ENCODE measurements at regions not wholly inside any gene's neighbourhood (a gene's known extent, or its start where the extent isn't known, plus 50 kb on each side); places are given as distances from the start of the nearest gene placed in this dataset.

- CTCF ChIA-PET, result no interaction called here
- no peak overlapping the region for H2AFZ ChIP-seq (replicated peaks; ENCODE audit: low read length, poor library complexity)
- dilution Hi-C loops (cut with HindIII; ENCODE audit: low sequenced_read_pairs, unreplicated experiment), result no loop called here
These were observed 120.6 kb downstream of the SLITRK1 start for GRCh38 chr13:83761631-83762030.

More at GRCh38 chr13:83761631-83762030, 120.6 kb downstream of the SLITRK1 start:
- Histone ChIP-seq H2BK5ac (ENCODE audit: low read depth, low read length, poor library complexity, severe bottlenecking) (no peak overlapping the region), H3K9ac (ENCODE audit: low read depth, low read length) (no peak overlapping the region), H2BK20ac (ENCODE audit: low read depth, low read length) (no peak overlapping the region), H3K9me3 (ENCODE audit: control insufficient read depth, insufficient read depth, low read length) (no peaks in the 10 kb centered on the region), H3K56ac (ENCODE audit: extremely low read depth, insufficient read depth, low read length) (no peak overlapping the region), H3K14ac (replicated peaks; ENCODE audit: low read depth, low read length) (no peak overlapping the region), H3K27me3 (ENCODE audit: control insufficient read depth, insufficient read depth, low read length) (no peaks in the 10 kb centered on the region), H3K18ac (ENCODE audit: low read depth, low read length) (no peak overlapping the region), H3K23ac (ENCODE audit: low read depth, low read length) (no peak overlapping the region), H2BK15ac (ENCODE audit: low read depth, low read length) (no peak overlapping the region), H3K4me3 (ENCODE audit: insufficient read depth, low read depth, low read length) (no peak overlapping the region), H3K4ac (ENCODE audit: low read depth, low read length) (no peak overlapping the region), H4K5ac (ENCODE audit: low read depth, low read length) (no peak overlapping the region), H3K4me1 (ENCODE audit: control insufficient read depth, insufficient read depth, low read length) (no peaks in the 10 kb centered on the region), H4K20me1 (ENCODE audit: insufficient read depth, low read length) (no peaks in the 10 kb centered on the region), H3K4me2 (ENCODE audit: low read depth, low read length) (no peak overlapping the region), H3K79me1 (ENCODE audit: low read depth in 1 of 2, low read length in 2 of 2) (no peaks in the 10 kb centered on the region), H2AK9ac (replicated peaks; ENCODE audit: low read depth, low read length, poor library complexity) (no peak overlapping the region), H2BK120ac (ENCODE audit: low read depth, low read length) (no peak overlapping the region), H4K91ac (ENCODE audit: insufficient read depth, low read depth, low read length) (no peak overlapping the region), H3K36me3 (ENCODE audit: control insufficient read depth, insufficient read depth, low read length) (no peaks in the 10 kb centered on the region), H2AK5ac (ENCODE audit: low read depth, low read length) (no peak overlapping the region), H4K8ac (ENCODE audit: low read depth in 2 of 2, low read length in 2 of 2) (no peak overlapping the region), H3K27ac (ENCODE audit: insufficient read depth, low read length) (no peak overlapping the region), H3K9me1 (ENCODE audit: insufficient read depth, low read length) (no peaks in the 10 kb centered on the region)
- intact Hi-C loops (cut with micrococcal nuclease) (no loop called here), in situ Hi-C loops (cut with MboI; ENCODE audit: low sequenced_read_pairs) (no loop called here)
- no peak for ATAC-seq (ENCODE audit: low read depth)
- WGBS, 2 experiments (ENCODE audit: extremely low coverage in 2 of 2, insufficient read length in 1 of 2), result no CpG with 5 or more reads among the region's 2 CpGs
- POLR2A ChIA-PET (ENCODE audit: unreplicated experiment), result no interaction called here
- BruUV-seq (replicated peaks), result no TSS peak
- no peak for TF ChIP-seq SMC3 (IDR thresholded peaks at IDR 0.05; ENCODE audit: low read depth, low read length)
- no peak for TF ChIP-seq MAFK (IDR thresholded peaks at IDR 0.05; ENCODE audit: low read depth, low read length)
- TF ChIP-seq MXI1 (IDR thresholded peaks at IDR 0.05; ENCODE audit: borderline replicate concordance, low read depth, low read length), result no peak
- TF ChIP-seq FOS (IDR thresholded peaks at IDR 0.05; ENCODE audit: low read depth, low read length), result no peak
- no peak for TF ChIP-seq RCOR1 (IDR thresholded peaks at IDR 0.05; ENCODE audit: insufficient replicate concordance, low read length)
- TF ChIP-seq RFX5 (IDR thresholded peaks at IDR 0.05; ENCODE audit: low read depth, low read length), result no peak
- no peak for TF ChIP-seq BHLHE40 (IDR thresholded peaks at IDR 0.05; ENCODE audit: low read depth, low read length)
- no peak for TF ChIP-seq CEBPB (IDR thresholded peaks at IDR 0.05; ENCODE audit: low read depth, low read length)
- no peak for TF ChIP-seq CHD1 (IDR thresholded peaks at IDR 0.05; ENCODE audit: low read depth, low read length)
- TF ChIP-seq MAZ (IDR thresholded peaks at IDR 0.05; ENCODE audit: borderline replicate concordance, low read depth, low read length), result no peak
- no peak for TF ChIP-seq CTCF (conservative IDR thresholded peaks at IDR 0.05; ENCODE audit: low read depth, low read length)
- no peak for TF ChIP-seq RAD21 (IDR thresholded peaks at IDR 0.05; ENCODE audit: low read length)
- TF ChIP-seq USF2 (IDR thresholded peaks at IDR 0.05; ENCODE audit: low read depth, low read length), result no peak
- no peak for TF ChIP-seq POLR2A (IDR thresholded peaks at IDR 0.05; ENCODE audit: low read depth, low read length)
- no peak for TF ChIP-seq ELK1 (IDR thresholded peaks at IDR 0.05; ENCODE audit: borderline replicate concordance, low read depth, low read length)
- no peak for TF ChIP-seq NFE2L2 (IDR thresholded peaks at IDR 0.05; ENCODE audit: low read depth, low read length)
- no peak for DNase-seq

All from IMR-90 (cell line).